AG20443 (cell line): ENCODE measurements at regions not wholly inside any gene's neighbourhood (a gene's known extent, or its start where the extent isn't known, plus 50 kb on each side); places are given as distances from the start of the nearest gene placed in this dataset.

Experiments
- DNase-seq: peaks from one replicate; pipeline ENCODE4 v3.0.0; 2012; ENCODE audit warnings: low spot score, mixed read lengths

DNA sequence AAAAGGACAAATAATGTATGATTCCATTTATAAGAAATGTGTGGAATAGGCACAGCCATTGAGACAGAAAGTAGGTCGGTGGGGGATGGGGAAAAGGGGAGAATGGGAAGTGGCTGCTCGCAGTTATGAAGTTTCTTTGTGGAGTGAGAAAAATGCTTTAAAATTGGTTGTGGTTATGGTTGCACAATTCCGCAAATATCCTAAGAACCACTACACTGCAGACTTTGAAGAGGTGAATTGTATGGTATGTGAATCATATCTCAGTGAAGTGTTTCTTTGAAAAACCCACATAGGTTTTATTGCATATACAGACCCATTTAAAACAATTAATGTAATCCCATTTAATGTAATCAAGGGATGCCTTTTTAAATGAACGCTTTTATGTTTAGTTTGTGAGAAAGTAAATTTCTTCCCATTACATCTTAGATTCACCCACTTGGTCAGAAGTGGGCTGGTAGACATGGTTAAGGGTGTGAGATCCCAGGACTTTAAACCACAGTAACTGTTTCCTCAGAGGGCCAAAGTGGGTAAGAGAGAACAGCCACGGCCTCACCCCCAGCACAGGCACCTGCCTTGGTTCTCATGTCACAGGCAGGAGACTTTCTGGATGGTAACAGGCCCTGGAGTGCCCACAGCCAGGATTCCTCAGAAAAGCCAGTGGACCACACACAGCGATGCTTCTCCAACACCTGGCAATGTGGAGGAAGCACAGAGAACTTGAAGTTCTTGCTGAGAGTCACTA lies 119.3 kb upstream of the GJB6 start:
- peak; percentile 65 for DNase-seq

DNA sequence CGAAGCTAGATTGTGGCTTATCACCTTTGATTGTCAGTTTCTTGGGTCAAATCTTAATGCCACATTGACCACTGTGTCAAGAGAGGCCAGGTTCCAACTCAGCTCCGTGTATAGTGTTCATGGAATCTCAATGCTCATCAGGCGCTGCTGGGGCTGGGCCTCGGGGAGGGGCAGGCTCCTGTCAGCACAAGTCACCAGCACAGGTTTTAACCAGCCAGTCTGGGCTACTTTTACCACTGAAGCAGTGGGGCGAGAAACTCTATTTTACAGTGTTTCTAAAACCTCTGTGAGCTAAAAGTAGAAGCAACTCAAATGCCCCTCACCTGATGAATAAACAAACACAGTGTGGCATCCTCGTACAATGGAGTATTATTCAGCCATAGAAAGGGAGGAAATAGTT lies 118.7 kb upstream of the GJB6 start:
- DNase-seq = no peak

DNA sequence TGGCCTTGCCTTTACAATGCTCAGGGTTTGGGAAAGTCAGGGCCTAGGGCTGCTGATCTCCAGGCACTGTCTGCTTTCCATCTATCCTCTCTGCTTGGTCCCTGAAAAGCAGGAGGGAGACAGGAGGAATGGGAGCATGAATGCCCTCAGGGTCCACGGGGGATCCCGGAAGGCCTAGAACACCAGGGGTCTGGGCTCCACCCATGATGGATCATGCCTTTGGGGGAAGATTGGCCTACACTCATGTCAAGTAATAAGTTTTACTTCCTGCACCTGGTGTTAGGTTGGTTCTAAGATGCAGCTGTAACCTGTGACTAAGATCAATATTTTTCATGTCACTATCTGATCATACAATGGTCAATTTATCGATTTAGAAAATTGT lies 118.3 kb upstream of the GJB6 start:
- DNase-seq = no peak

DNA sequence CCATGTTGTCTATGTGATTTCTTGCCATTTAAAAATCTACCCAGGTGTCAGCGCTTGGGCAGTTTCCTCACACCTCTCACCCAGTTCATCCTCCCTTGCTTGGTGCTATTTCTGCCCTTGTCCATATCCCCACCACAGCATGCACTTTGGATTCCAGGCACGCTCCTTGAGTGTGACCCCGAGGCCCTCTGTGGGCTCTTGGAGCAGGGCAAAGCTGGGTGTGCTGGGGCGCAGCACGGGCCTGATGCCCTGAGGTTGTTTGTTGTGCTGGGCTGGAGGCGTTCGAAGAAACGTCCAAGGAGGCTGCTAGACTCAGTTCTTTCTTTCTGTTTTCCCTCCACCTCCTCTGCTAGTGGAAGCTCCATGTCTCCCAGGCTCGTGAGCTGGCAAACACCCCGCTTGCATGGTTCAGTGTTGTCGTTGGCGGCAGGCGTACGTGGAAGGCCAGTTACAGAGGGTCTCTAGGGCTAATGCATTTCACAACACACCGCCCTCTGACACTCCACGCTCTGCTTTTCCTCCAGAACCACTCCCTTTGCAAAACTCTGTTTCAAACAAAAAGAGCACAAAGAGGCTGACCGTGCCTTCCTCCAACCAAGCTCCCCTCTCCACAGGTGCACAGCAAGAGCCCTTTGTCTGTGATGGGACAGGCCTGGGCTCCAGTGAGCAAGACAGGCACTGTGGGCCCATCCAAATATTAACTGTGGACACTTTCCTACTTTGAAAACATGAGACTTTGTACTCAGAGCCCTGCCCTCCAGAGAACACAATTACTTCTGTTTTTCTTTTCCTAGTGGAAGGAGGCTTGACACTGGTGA lies 117.7 kb upstream of the GJB6 start:
- DNase-seq = no peak

DNA sequence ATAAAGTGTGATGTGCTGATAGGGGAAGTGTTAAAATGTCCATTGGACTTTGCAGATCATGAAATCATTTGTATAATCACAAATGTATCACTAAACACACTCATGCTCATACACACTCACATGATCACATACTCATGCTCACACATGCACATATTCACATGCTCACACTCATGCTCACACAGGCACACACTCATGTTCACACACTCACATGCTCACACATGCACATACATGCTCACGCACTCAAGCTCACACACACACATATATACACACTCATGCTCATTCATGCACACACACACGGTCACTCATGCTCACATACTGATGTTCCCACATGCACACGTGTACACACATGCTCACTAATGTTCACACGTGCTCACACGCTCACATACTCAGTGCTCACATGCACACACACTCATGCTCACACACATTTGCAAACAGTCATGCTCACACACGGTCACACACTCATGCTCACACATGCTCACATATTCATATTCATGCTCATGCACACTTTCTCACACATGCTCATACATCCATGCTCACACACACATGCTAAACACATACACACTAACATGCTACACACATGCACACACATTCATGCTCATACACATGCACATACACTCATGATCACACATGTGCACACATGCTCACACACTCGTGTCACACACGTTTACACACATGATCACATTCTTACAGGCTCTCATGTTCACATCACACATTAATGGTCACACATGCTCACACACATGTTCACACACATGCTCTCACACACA lies 116.7 kb upstream of the GJB6 start:
- no peak for DNase-seq

DNA sequence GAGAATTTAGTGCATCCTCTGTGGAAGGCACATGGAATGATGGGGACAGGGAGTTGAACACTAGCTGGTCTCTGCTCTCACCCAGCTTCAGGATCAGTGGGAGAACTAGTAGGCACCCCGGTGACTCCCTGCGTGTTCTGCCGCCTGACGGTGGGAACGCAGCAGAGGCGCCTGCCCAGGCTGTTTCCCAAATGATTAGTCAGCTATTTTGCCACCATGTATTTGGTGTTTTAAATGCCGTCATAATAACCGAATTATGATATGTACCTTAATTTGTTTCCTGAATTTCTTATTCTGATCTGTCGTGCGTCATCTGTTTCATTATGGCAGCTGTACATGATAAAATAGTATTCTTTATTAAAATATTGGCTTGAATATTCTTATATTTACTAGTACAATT lies 115.9 kb upstream of the GJB6 start:
- no peak for DNase-seq

DNA sequence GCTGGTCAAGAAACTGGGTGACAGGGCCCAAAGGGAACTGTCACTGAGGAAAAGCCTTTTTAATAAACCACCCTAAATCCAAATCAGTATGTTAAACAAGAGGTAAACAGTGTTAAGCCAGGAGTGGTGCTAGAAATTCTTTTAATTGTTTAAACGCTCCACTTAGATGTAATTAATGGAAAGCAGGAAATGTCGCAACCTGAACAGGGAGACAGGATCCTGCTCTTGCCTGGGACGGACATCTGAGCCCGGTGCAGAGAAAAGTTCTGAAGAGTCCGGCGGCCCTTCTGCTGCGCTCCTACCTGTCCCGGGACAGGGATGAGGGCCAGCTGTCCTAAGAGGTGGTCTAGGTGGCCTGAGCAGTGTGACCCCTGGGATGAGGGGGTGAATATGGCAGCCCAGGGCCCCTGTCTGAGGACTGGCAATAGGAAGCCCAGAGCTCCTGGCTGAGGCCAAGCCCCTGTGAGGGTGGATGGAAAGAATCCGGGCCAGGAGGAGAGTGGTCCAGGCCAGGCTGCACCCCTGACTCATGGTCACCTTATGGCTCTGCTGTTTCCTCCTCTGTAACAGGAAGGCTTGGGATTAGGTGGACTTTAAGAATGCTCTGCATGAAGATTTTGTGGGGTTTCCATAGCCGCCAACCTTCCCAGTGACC lies 112.8 kb upstream of the GJB6 start:
- DNase-seq = no peak

DNA sequence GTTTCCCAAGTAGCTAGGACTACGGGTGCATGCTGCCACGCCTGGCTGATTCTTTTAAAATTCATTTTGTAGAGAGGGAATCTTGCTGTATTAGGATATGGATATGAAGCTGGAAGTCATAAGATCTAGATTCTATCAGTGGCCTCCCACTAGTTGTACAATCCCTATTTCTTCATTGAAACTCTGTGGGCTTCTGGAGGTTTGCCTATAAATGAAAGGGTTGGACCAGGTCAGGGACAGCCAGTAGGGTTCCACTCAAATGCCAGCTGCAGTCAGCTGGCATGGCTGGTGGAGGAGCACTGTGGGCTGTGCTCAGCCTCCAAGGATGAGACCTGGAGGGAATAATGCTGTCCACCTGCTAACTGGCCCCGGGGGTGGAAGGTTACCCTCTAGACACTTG lies 110.2 kb upstream of the GJB6 start:
- no peak for DNase-seq

DNA sequence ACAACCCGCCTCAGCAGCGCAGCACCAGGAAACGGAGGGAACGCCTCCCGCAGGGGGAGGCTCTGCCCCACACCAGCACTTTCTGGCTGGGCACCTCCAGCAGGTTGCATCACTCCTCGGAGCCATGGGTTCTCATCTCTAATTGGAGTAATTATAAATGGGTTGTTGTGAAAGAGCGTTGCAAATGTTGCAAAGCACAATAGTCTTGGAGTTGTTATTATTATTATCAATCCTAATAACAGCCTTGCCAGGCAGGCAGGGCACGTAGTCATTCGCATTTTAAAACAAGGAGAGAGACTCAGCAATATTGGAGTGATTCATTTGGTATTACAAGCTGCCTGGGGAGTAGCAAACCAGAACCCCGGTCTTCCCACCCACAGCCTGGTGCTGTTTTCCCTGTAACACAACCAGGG lies 108.6 kb upstream of the GJB6 start:
- peak; percentile 68 for DNase-seq

DNA sequence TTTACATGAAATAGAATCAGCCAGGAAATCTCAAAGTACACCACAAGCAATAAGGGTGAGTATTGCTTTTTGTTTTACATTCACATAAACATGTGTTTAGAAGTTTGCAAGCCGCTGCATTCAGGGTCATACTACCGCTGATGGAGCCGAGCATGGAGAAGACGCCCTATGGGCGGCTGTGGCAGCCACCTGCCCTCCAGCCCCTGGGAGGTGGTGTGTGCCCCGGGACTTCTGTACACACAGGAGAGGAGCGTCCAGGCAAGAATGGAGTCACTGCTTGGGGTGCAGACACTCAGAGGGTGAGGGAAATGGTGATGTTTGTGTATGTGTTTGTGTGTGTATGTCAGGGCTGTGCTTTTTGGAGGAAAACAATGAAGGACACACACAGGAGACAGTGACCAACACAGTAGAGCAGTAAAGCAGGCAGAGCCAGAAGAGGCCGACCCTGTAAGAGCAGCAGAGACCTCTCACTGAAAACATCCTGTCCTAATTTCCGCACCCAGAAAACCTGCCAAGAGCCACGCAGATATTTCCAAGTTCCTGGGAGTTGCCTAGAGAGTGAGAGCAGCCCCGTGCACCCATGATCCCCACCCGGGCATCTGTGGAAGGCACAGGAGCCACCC lies 108.1 kb upstream of the GJB6 start:
- DNase-seq = no peak

DNA sequence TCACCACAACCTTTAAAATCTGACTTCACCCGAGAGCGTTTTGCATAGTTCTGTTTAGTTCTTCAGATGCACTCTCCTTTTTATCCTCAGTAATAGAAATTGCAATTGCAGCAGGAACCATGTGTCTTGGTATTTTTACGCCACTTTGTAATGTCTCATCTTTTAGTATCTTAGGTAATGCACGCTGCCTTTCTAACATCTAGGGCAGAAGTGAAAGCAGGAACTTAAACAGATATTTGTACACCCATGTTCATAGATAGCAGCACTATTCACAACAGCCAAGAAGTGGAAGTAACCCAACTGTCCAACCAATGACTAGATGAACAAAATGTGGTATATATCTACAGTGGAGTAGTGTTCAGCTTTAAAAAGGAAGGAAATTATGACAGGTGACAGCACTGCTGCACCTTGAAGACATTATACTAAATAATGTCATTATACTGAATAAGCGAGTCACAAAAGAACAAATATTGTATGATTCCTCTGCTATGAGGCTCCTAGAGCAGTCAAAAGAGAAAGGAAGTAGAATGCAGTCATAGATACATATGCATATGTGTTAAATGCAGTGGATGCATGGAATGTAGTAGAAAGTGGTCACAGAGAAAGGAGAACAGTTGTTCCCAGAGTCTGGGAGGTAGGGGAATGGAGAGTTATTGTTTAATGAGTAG lies 105.9 kb upstream of the GJB6 start:
- DNase-seq = no peak

DNA sequence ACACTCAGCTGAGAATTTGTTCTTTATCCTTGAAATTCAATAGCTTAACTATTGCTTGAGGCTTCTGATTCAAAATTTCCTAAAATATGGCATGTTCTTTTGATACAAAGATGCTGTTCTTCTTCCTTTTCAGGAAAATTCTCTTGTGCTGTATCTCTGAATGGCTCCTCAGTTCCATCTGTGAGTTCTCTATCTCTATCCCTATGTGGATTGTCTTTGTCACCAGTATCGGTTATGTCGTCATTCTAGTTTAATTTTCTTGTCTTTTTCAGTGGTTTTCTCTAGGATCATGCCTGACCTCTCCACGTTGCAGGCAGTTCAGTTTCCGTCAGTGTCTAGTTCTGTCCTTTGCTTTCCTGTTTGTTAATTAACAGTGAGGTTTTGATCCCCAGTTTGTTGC lies 104.6 kb upstream of the GJB6 start:
- no peak for DNase-seq

DNA sequence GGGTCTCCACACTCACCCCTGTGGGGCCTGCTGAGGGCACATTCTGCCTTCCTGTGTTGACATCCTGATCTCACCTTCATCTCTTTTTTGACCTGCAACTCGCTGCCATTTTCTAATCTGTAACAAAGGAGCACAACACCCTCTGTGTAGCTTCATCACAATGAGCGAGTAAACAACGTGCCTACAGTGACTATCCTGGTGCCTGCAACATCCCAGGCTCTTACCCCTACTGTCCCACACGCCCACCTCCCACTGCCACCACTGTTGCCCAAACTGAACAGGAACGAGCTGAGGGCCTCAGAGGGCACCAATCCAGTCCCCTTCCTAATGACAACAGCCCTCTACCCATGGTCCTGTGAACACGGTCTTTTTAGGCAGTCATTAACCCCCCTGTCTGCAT lies 102.2 kb upstream of the GJB6 start:
- DNase-seq = no peak

DNA sequence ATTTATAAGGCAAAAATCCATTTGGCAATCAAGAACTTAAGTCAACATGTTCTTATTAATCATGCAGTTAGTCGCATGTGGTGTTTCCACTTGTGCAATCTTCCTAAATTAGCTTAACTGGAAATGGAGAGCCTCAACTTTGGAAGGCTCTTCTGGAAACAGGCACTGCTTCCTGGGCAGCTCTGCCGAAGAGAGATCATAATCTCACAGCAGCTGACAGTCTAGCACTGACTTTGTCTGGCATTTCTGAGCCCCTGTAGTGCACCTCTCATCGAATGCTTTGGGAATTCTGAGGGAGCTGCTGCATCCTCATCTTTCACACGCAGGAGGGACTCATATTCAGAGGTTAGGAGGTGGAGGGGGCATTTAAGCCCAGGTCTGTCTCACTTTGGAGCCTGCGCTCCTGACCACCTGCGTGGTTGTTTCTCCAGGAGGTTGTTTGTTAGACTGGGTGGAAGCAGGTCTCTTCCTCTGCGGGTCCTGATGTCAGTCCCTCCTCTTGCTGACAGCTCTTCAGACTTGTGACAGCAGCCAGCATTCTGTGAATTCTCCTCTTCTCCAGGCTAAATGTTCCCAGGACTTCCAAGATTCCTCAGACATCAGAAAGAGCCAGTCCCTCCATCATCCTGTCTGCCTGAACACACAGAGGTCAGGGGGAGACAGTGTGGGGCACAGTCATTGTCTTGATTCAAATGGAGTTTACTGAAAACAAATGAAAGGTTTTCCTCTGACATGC lies 100.4 kb upstream of the GJB6 start:
- peak; percentile 45 for DNase-seq

DNA sequence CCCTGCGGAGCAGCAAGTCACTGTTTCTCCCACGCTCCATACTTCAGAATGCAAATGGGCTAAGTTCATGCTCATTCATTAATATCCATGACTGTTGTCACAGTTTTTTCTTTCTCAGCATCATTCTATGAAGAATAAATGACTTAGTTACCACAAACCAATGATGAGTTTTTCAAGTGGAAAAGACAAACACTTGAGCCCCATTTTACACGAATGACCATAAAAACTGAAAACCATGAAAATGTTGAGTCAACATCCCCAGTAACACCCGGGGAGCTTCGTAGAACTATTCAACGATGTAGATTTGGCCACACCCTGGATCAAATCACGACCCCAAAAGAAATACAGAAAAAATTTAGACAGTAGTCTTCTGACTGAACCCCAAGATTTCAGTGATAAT lies 99.8 kb upstream of the GJB6 start:
- no peak for DNase-seq

DNA sequence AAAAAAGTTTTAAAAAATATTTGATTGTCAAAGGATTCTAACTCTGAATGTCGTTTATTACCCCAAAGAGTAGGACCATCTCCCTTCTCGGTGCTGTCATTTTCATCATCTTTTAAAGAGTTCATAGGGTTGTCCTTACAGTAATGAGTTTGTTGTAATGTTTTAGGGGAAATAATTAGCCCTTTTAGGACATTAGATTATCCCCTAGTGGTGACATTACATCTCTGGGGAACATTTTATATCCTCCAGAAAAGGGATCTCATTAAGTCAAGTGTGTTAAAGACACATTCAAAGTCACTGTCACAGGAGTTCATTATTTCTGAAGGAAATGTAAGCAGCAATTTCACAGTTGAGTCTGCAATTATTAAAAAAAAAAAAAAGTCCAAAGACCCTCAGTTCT lies 99.3 kb upstream of the GJB6 start:
- no peak for DNase-seq

DNA sequence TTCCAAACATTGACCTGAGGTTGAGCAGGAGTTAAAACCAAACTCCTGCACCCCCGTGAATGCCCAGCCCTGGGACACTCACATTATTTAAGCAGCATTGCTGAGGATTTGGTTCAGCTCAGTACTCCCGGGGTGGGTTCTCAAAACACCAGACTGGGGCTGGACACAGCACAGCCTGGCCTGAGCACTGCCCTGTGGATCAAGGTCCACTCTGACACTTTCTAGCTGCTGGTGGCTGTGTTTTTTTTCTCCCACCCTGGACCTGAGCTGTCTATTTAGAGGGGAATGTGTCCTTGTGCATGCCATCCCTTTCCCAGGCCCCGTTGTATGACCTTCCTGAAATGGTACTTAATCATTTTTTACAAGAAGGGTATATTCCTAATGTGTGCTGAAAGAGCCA lies 94.7 kb upstream of the GJB6 start:
- DNase-seq = no peak

DNA sequence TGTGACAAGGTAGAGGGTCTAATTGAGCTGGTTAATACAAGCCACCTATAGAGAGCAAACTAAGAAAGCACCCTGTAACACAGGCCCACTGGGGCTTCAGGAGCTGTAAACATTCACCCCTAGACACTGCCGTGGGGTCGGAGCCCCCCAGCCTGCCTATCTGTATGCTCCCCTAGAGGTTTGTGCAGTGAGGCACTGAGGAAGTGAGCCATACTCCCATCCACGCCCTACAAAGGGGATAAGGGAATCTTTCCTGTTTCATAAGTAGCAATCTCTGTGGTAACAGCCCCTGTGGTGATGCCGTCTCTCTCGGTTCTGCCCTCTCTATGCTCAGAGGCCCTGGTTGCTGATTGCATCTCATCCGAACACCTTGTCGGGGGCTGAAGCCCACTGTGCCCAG lies 94.2 kb upstream of the GJB6 start:
- no peak for DNase-seq

DNA sequence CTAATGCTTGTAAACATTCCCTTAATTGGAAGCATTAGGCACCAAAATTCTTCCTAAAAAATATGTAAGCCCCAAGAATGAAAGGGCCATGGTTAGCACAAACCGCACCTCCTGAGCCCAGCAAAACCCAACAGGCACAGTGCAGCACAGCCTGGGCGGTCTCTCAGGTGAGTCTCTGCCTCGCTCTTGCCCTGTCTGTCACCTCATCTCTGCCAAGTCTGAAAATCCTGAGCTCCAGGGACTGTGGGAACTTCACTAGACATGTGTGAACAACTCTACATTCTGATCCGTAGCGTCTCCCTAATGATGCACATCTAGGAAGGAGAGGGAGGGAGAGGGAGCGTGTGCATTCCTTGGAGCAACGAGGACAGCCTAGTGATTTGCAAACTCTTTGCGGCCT lies 88.8 kb upstream of the GJB6 start:
- no peak for DNase-seq

DNA sequence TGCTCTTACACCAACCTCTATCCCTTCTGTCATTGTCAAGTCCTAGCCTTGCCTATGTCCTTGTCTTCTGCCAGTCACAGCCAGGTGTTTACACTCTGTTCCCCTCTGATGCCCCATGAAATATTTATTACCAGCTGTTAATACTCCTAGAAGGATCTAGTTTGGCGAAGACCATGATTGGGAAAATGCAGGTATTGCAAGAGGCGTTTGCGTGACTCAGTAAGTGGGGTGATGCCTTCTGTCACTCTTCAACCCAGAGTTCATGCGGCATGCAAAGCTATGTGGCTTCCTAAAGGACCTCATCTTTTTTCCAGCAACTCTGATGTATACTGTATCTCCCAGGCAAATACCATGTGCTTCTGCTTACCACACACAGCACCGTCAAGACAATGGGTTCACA lies 81.8 kb upstream of the GJB6 start:
- no peak for DNase-seq

DNA sequence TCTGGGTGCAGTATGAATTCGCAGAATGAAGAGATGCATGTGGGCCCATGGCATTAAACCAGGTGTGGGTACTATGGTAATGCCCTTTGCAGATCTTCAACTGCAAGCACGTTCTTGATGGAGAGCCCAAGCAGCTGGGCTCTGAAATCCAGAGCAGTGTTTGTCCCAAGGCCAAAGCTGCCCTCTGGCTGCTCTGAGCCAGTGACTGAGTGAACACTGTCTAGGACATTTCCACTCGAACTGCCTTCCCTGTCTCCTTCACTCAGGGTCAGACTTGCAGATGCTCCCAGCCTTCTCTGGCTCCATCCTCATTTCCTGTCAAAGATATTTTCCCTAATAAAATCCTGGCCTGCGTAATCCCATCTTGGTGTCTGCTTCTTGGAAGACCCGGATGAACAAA lies 80.2 kb upstream of the GJB6 start:
- no peak for DNase-seq
